ENCODE measurements at regions not wholly inside any gene's neighbourhood (a gene's known extent, or its start where the extent isn't known, plus 50 kb on each side); places are given as distances from the start of the nearest gene placed in this dataset.

DNA sequence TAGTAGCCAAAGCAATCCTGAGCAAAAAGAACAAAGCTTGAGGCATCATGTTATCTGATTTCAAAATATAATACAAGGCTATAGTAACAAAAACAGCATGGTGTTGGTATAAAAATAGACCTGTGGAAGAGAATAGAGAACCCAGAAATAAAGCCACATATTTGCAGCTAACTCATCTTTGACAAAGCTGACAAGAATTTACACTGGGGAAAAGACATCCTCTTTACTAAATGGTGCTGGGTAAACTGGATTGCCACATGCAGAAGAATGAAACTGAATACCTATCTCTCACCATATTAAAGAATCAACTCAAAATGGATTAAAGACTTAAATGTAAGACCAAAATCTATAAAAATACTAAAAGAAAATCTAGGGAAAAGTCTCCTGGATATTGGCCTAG is 59.5 kb upstream of the CD55 start:
- TF ChIP-seq, protein P1, sequence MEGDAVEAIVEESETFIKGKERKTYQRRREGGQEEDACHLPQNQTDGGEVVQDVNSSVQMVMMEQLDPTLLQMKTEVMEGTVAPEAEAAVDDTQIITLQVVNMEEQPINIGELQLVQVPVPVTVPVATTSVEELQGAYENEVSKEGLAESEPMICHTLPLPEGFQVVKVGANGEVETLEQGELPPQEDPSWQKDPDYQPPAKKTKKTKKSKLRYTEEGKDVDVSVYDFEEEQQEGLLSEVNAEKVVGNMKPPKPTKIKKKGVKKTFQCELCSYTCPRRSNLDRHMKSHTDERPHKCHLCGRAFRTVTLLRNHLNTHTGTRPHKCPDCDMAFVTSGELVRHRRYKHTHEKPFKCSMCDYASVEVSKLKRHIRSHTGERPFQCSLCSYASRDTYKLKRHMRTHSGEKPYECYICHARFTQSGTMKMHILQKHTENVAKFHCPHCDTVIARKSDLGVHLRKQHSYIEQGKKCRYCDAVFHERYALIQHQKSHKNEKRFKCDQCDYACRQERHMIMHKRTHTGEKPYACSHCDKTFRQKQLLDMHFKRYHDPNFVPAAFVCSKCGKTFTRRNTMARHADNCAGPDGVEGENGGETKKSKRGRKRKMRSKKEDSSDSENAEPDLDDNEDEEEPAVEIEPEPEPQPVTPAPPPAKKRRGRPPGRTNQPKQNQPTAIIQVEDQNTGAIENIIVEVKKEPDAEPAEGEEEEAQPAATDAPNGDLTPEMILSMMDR (IDR thresholded peaks at IDR 0.05): no peak
- no peak for TF ChIP-seq POLR2AphosphoS5 (IDR thresholded peaks at IDR 0.05)
- TF ChIP-seq POLR2A (IDR thresholded peaks at IDR 0.05): no peak
